ENCODE measurements at regions not wholly inside any gene's neighbourhood (a gene's known extent, or its start where the extent isn't known, plus 50 kb on each side); places are given as distances from the start of the nearest gene placed in this dataset.
A peak's percentile ranks its signal among the peaks of the same experiment; 100 is the strongest.
"Not testable (repeated sequence)": the region's sequence is repeated elsewhere in the genome, so short reads cannot be mapped to it uniquely, and the experiment has no call there.

DNA sequence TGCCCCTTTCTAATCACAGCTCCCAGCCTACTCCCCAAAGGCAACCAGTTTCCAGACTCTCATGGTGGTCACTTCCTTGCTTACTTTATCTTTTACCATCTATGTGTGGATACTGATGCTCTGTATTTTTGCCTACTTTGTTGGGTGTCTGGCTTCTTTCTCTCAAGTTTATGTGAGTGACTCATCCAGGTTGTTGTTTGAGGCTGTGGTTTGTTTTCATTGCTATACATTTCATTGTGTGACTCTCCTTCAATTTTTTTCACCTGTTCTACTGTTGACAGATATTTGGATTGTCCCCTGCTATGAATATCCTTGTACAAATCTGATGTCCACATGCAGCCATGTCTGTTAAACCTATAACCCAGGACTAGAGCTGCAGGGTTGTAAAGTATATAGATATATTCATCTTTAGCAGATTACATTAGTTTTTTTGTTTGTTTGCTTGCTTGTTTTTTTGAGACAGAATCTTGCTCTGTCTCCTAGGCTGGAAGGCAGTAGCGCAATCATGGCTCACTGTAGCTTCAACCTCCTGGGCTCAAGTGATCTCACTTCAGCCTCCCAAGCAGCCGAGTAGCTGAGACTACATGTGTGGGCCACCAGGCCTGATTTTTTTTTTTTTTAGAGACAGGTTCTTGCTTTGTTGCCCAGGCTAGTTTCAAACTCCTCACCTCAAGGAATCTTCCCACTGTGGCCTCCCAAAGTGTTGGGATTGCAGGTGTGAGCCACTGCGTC lies 72.9 kb upstream of the EEF1E1 start:
- DNase-seq = no peak

DNA sequence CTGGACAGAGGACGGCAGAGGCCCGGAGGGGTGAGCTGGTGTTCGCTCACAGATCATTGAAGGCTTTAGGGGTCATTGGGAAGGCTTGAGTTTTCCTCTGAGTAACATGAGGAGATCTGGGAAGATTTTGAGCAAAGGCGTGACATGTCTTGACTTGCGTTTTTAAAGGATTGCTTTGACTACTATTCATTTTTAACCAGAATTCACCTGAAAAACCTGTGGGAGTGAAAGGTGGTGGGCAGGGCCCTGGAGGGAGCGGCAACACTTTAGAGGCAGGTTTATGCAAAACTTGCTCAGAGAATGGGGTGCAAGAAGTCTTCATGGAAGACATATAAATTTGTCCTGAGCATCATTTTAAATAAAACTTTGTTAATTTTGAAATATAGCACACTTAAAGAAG lies 72.2 kb upstream of the EEF1E1 start:
- DNase-seq = no peak

DNA sequence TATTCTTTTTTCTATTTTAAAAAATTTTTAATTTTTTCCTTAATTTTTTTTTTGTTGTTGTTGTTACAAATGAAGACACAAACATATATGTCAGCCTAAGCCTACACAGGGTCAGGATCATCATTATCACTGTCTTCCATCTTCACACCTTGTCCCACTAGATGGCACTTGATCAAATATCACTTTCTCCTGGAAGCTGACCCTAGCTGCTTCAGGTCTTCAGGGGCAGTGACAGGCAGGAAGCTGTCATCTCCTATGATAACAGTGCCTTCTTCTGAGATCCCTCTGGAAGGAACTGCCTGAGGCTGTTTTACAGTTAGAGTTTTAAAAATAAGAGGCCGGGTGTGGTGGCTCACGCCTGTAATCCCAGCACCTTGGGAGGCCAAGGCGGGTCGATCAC lies 70.2 kb upstream of the EEF1E1 start:
- no peak for DNase-seq

DNA sequence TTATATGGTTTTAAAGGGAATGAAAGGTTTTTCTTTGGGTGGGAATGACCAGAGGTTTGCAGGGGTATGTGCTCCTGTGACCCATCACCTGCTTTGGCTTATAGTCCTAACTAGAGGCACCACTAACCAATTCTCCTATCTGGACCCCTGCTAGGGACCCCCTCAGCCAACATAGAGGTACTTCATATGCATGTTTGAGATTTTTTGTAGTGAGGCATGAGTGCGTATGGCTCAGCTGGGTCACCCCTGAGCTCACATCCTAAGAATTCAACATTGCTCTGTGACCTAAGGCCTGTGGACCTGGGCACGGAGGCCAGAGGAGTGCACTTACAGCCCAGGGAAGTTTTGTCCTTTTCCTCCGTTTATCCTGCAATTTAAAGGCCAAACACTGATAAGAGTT lies 68.4 kb upstream of the EEF1E1 start:
- no peak for DNase-seq

DNA sequence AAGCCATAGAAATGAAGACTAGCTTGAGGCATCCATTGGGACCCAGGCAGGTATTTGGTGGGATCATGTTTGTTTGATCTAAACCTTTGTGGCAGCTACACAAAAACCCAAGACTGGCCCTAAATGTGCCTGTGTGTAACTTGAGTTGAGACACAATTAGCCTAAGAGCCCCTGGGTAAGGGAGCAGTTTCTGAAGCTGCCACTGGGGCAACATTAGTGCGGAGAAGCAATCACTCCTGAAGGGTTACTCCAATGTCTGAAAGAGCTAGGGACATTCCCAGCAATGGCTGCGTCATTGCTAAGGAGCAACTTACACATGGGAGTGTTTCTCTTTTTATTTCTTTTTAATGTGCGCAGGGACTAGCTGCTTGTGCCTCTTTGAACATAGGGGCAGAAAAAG lies 67.9 kb upstream of the EEF1E1 start:
- no peak for DNase-seq

DNA sequence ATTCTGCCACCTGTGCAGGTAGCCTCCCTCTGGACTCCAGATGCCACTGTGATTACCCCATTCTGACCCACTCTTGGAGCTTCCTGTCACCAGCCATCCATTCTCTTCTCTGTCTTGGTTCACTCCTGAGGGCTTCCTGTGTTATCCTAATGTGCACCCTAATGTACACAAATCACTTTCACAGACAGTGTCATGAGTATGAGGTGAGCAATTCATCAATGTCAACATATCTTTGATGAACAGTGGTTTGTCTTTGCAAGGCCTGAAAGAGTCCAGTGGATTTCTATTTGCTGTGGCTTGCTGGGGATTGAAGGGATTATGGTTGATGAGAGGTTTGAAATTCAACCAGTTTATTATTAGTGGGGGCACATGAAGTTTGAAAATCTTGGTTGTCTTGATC lies 63.8 kb upstream of the EEF1E1 start:
- no peak for DNase-seq

DNA sequence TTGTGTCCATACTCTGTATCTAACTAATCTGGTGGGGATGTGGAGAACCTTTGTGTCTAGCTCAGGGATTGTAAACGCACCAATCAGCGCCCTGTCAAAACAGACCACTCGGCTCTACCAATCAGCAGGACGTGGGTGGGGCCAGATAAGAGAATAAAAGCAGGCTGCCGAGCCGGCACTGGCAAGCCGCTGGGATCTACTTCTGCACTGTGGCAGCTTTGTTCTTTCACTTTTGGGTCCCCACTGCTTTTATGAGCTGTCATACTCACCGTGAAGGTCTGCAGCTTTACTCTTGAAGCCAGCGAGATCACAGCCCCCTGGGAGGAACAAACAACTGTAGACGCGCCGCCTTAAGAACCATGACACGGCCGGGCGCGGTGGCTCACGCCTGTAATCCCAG lies 62.7 kb upstream of the EEF1E1 start:
- not testable (repeated sequence) for DNase-seq

DNA sequence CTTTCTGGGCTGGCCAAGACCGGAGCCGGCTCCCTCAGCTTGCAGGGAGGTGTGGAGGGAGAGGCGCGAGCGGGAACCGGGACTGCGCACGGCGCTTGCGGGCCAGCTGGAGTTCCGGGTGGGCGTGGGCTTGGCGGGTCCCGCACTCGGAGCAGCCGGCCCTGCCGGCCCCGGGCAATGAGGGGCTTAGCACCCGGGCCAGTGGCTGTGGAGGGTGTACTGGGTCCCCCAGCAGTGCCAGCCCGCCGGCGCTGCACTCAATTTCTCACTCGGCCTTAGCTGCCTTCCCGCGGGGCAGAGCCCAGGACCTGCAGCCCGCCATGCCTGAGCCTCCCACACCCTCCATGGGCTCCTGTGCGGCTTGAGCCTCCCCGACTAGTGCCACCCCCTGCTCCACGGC lies 61.9 kb upstream of the EEF1E1 start:
- DNase-seq = not testable (repeated sequence)

DNA sequence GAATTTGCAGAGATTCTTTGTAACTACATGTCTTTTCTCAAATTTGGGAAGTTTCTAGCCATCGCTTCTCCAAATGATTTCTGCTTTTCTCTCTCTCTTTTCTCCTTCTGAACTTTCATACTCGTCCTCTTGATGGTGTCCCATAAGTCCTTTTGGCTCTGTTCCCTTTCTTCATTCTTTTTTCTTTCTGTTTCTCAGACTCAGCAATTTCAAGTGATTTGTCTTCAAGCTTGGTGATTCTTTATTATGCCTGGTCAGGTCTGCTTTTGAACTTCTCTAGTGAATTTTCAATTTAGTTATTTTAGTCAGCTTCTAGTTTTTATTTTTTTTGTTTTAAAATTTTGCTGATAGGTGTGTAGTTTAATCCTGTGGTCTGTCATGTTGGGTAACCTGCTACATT lies 57.6 kb upstream of the EEF1E1 start:
- DNase-seq = no peak

DNA sequence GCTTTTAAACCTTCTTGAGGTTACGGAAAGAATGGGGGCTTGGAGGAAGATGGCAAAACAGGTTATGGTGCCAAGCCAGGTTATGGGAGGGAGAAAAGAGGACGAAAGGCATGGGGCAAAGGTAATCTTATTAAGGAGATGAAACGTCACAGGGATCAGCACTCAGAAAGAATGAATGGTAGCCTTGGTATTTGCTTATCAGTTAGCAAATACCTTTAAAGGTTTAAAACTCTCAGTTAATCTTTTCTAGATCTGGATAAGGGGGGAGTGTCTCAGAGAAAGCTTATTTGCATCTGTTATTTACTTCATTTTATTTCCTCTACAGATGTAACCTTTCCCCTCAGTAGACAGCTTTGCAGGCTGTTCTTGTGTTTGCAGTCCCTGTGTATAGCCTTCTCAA lies 55.5 kb upstream of the EEF1E1 start:
- peak in 1 of 2 experiments; percentile 4 for DNase-seq

DNA sequence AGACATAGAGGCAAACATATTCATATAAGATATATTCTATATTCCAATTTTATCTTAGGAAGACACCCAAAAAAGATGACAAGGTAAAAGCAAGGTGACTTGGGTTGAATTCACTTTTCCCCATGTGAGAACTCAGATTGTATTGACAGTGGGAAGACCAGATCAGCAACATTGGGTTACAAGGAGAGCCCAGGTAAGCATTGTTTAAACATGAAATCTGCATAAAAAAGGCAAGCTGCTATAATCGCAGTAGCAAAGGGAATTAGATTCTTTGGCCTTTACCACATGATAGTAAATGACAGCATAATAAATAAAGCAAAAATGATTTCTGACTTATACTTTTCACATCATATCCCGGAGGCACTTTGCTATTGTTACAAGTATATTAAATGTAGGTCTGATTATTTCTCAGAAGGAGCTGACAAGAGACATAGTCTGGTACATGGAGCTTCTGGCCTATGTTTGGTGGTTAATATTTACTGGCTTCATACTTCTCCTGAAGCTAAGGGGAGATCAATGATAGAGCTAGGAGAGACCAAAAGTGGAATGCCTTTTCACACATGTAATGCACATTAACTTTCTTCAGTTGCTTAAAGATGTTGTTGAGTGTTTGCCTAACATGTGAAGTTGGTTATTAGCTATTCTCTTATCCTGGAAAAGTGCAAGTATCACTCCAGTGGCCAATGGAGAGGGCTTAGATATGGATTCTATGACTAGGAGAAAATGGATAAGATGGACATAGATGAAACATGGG lies 53.1 kb upstream of the EEF1E1 start:
- DNase-seq = no peak

Measured in NCI-H524 (cell line).